ENCODE measurements at regions not wholly inside any gene's neighbourhood (a gene's known extent, or its start where the extent isn't known, plus 50 kb on each side); places are given as distances from the start of the nearest gene placed in this dataset.

GRCh38 chr11:19604679-19605375, 107.8 kb upstream of the NAV2 start:
- H2BK120ac ChIP-seq (ENCODE audit: low read depth, low read length) = no peak overlapping the region
- no peak for DNase-seq
- no peaks in the 10 kb centered on the region for H3K9me3 ChIP-seq (ENCODE audit: control insufficient read depth, insufficient read depth, low read length)
- H3K27ac ChIP-seq (ENCODE audit: insufficient read depth, low read length) = no peak overlapping the region
- no peak overlapping the region for H3K4me3 ChIP-seq (ENCODE audit: insufficient read depth, low read depth, low read length)
- no peak overlapping the region for H2BK5ac ChIP-seq (ENCODE audit: low read depth, low read length, poor library complexity, severe bottlenecking)
- H3K14ac ChIP-seq (replicated peaks; ENCODE audit: low read depth, low read length) = no peak overlapping the region
- H3K4me2 ChIP-seq (ENCODE audit: low read depth, low read length) = no peak overlapping the region
- peaks cover 5% of the 10 kb centered on the region for H3K27me3 ChIP-seq (ENCODE audit: control insufficient read depth, insufficient read depth, low read length)
- H2AK9ac ChIP-seq (replicated peaks; ENCODE audit: low read depth, low read length, poor library complexity) = no peak overlapping the region
- no peak overlapping the region for H3K23ac ChIP-seq (ENCODE audit: low read depth, low read length)
- no TSS peak for BruUV-seq (replicated peaks)
- 0 out of 2 replicates have a peak, but pooled peaks cover 9% of the 10 kb centered on the region for H3K9me1 ChIP-seq (ENCODE audit: insufficient read depth, low read length)
- H3K79me1 ChIP-seq (ENCODE audit: low read depth in 1 of 2, low read length in 2 of 2) = no peaks in the 10 kb centered on the region
- no CpG with 5 or more reads among the region's 2 CpGs for WGBS, 2 experiments (ENCODE audit: extremely low coverage in 2 of 2, insufficient read length in 1 of 2)
- no peak overlapping the region for H2BK15ac ChIP-seq (ENCODE audit: low read depth, low read length)
- CTCF ChIA-PET = no interaction called here
- no peak overlapping the region for H2AK5ac ChIP-seq (ENCODE audit: low read depth, low read length)
- H4K5ac ChIP-seq (ENCODE audit: low read depth, low read length) = no peak overlapping the region
- H3K18ac ChIP-seq (ENCODE audit: low read depth, low read length) = no peak overlapping the region
- no peak overlapping the region for H2AFZ ChIP-seq (replicated peaks; ENCODE audit: low read length, poor library complexity)
- POLR2A ChIA-PET (ENCODE audit: unreplicated experiment) = no interaction called here
- no peak overlapping the region for H3K4ac ChIP-seq (ENCODE audit: low read depth, low read length)
- H4K8ac ChIP-seq (ENCODE audit: low read depth in 2 of 2, low read length in 2 of 2) = no peak overlapping the region
- intact Hi-C loops (cut with micrococcal nuclease) (no loop called here), dilution Hi-C loops (cut with HindIII; ENCODE audit: low sequenced_read_pairs, unreplicated experiment) (no loop called here), in situ Hi-C loops (cut with MboI; ENCODE audit: low sequenced_read_pairs) (no loop called here)
- H3K56ac ChIP-seq (ENCODE audit: extremely low read depth, insufficient read depth, low read length) = no peak overlapping the region
- peaks cover 10% of the 10 kb centered on the region for H3K4me1 ChIP-seq (ENCODE audit: control insufficient read depth, insufficient read depth, low read length)
- H2BK20ac ChIP-seq (ENCODE audit: low read depth, low read length) = no peak overlapping the region
- no peaks in the 10 kb centered on the region; the same call in 1 of the 2 replicates for H4K20me1 ChIP-seq (ENCODE audit: insufficient read depth, low read length)
- H4K91ac ChIP-seq (ENCODE audit: insufficient read depth, low read depth, low read length) = no peak overlapping the region
- H3K9ac ChIP-seq (ENCODE audit: low read depth, low read length) = no peak overlapping the region
- no peak for TF ChIP-seq RFX5 (IDR thresholded peaks at IDR 0.05; ENCODE audit: low read depth, low read length)
- no peak for TF ChIP-seq SMC3 (IDR thresholded peaks at IDR 0.05; ENCODE audit: low read depth, low read length)
- TF ChIP-seq MXI1 (IDR thresholded peaks at IDR 0.05; ENCODE audit: borderline replicate concordance, low read depth, low read length) = no peak
- TF ChIP-seq BHLHE40 (IDR thresholded peaks at IDR 0.05; ENCODE audit: low read depth, low read length) = no peak
- no peak for TF ChIP-seq POLR2A (IDR thresholded peaks at IDR 0.05; ENCODE audit: low read depth, low read length)
- TF ChIP-seq CEBPB (IDR thresholded peaks at IDR 0.05; ENCODE audit: low read depth, low read length) = no peak
- TF ChIP-seq RAD21 (IDR thresholded peaks at IDR 0.05; ENCODE audit: low read length) = no peak
- TF ChIP-seq CHD1 (IDR thresholded peaks at IDR 0.05; ENCODE audit: low read depth, low read length) = no peak
- H3K36me3 ChIP-seq (ENCODE audit: control insufficient read depth, insufficient read depth, low read length) = no peaks in the 10 kb centered on the region
- no peak for ATAC-seq (ENCODE audit: low read depth)
